A673 (cell line): ENCODE measurements at regions not wholly inside any gene's neighbourhood (a gene's known extent, or its start where the extent isn't known, plus 50 kb on each side); places are given as distances from the start of the nearest gene placed in this dataset.

ENCODE experiments used
- CTCF ChIP-seq: fragments of 300-800, 200-600 bp; sonication (generic); conservative IDR thresholded peaks from 2 replicates; pipeline ENCODE4 v1.5.1; 2017; ENCODE audit warnings: low read depth, mild to moderate bottlenecking, antibody characterized with exemption, low read length, moderate library complexity, mixed read lengths
- EZH2 ChIP-seq: fragments of 200-600 bp; sonication (generic); IDR thresholded peaks from 2 replicates; pipeline ENCODE4 v1.6.1; 2017; ENCODE audit warnings: borderline replicate concordance, low read depth, mild to moderate bottlenecking, mixed read lengths, antibody characterized with exemption, low read length; ENCODE audit not compliant: poor library complexity, severe bottlenecking

DNA sequence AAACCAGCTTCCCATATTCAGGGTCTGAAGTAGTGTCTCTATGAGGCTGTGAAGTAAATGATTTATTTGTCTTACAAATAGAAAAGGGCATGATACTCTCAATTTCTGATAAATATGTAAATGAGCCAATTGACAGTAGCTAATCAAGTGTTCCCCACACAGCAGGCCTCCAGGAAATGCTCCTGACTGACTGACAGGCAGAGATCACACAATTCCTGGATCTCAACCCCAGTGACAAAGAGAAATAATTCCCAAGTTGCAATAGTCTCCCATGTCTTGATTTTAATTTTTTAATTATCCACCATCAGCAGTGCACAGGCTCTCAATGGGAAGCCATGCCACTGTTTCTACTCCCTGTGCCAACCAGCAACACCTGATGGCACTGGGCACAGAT, 390.4 kb downstream of the SOX11 start:
- TF ChIP-seq CTCF (no peak), EZH2 (no peak)
